Hematopoietic multipotent progenitor cell treated with erythropoietin and hydrocortisone succinate and interleukin-3 and kit ligand, for 15 days (in vitro differentiated cells): ENCODE measurements at regions not wholly inside any gene's neighbourhood (a gene's known extent, or its start where the extent isn't known, plus 50 kb on each side); places are given as distances from the start of the nearest gene placed in this dataset.

Experiments used
- DNase-seq: peaks from one replicate; pipeline ENCODE4 v3.0.0-alpha.2; 2015; ENCODE audit warnings: low spot score

- no peak for DNase-seq
These were observed 206.1 kb upstream of the PHYHIPL start for GRCh38 chr10:58970160-58970915.

- no peak for DNase-seq
These were observed 205.2 kb upstream of the PHYHIPL start for GRCh38 chr10:58971211-58971610.

DNA sequence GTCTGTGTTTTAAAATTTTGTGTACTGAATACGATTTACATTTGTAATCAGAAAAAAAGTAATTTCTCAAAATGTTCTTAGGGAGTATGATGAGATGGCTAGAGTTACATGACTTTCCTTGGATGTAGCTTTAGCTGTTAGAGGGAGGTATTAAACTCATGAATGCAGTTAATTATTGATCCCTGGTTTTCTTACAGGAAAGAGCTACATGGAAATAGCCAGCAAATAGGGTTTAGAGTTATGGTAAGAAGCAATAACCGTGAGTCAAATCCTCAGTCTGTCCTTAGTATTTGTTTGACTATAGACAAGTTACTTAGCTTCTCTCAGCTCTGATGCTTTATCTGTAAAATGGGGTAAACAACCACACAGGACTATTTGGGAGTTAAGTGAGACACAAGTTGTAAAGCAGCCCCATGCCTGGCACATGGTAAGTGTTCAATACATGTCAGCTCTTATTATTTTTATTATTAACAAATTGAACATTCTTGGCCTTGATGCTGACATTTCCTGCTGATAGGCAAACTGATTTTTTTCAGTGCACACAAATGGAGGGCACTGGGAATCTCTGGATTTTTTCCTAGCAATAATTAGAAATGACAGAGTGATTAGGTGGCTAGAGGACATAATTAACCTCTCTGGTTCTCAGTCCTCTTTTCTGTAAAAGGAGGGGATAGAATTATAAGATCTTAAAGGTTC lies 204.5 kb upstream of the PHYHIPL start:
- DNase-seq, result no peak

GRCh38 chr10:58972576-58973234 lies 203.7 kb upstream of the PHYHIPL start:
- DNase-seq, result no peak

- DNase-seq, result no peak
These were observed 203.2 kb upstream of the PHYHIPL start for GRCh38 chr10:58973235-58973595.

DNA sequence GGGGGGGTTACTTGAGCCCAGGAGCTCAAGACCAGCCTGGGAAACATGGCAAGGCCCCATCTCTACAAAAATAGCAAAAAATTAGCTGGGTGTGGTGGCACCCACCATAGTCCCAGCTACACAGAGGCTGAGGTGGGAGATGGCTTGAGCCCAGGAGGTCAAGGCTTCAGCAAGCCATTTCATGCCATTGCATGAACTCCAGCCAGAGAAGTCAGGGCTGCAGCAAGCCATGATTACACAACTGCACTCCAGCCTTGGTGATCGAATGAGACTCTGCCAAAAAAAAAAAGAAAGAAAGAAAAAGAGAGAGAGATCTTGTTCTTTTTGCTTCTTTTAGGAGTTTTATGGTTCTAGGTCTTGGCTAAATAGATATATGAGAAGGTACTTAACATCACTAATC lies 200.2 kb upstream of the PHYHIPL start:
- DNase-seq, result no peak

- no peak for DNase-seq
These were observed 196.7 kb upstream of the PHYHIPL start for GRCh38 chr10:58979711-58980110.

DNA sequence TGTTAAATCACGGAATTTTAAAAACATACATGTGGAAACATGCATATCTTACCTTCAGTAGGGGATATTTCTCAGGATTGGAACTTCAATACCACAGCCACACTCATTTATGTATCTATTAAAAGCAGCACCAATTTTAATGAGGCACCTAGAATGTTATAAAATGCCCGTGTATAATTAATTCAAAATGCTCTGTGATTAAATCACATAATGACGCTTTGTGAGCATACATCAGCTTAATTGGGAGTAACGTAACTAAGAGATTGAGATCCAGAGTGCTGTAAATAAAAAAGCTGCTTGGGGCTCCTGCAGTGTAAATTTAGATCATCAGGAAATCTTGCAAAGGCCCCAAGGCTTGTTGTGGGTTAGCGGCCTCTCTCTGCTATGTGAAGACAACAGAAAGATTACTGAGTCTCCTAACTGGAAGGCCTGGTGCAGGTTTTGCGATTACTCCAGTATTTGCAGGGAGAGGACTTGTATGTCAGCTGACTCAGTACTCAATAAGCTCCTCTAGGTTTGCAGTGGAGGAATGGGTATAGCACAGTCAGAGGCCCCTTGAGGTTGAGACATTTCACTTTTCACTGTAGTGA lies 195.5 kb upstream of the PHYHIPL start:
- DNase-seq, result no peak

GRCh38 chr10:58981846-58982245 lies 194.6 kb upstream of the PHYHIPL start:
- DNase-seq, result no peak

DNA sequence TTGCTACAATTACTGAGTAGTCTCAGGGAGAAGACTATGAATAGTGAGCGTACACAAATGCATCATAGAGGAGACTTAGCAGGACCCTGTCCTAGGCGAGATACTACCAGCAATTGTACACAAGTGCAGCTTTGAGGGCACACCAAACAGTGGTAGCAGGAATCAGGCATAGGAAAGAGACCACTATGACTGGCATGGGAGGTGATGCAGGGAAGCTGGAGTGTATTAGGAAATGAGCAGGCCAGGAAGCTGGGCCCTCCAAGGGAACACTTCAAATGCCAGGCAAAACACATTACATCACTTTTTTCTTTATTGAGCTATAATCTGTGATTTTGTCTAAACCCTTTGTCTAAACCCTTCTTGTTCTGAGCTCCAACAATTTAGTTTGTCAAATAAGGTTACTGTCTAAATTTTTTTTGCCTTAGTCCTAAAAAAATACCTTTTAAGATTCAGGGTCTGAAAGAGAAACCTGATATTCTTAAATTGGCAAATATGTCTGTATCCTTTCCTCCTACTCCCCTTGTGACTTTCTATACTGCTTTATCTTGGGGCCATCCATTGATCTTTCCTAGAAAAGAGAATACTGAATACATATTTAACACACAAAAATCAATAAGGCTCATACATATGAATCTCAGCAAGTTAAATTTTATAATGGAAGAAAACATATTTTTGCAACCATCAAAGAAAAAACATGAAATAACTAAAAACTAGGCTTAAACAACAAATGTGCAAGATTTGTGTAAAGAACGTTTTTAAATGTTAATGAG lies 193.8 kb upstream of the PHYHIPL start:
- DNase-seq, result no peak

GRCh38 chr10:58985216-58985615 lies 191.2 kb upstream of the PHYHIPL start:
- DNase-seq, result no peak

GRCh38 chr10:58989486-58990039 lies 186.9 kb upstream of the PHYHIPL start:
- no peak for DNase-seq

- DNase-seq, result no peak
These were observed 185.8 kb upstream of the PHYHIPL start for GRCh38 chr10:58990693-58991092.

GRCh38 chr10:58991856-58992255 lies 184.6 kb upstream of the PHYHIPL start:
- no peak for DNase-seq

DNA sequence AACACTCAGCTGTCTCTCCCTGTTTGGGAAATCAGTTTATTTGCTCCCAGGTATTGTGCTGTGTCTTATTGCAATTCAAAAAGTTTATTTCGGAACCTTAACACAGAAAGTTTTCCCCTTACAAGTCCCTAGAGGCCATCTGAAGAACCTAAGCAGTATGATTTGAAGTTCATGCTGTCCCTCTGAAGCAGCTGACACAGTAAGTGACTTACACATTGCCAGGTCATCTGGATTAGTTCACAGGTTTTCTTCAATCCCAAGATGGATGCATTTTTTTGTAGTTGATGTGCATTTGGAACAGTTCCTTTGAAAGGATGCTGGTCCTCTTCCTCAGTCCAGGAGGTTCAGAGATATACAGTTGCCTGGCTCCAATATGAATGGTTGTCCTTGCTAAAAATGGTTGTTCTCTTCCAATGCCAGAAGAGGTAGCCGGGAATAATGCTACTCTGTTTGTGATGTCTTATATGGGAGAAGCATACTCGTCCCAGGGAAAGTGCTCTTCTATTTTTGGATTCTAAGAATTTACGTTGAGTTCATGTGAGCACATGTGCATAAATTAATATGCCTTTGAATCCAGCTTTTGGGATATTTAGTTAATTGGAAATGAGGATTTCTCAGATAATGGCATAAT lies 183.5 kb upstream of the PHYHIPL start:
- DNase-seq, result no peak

DNA sequence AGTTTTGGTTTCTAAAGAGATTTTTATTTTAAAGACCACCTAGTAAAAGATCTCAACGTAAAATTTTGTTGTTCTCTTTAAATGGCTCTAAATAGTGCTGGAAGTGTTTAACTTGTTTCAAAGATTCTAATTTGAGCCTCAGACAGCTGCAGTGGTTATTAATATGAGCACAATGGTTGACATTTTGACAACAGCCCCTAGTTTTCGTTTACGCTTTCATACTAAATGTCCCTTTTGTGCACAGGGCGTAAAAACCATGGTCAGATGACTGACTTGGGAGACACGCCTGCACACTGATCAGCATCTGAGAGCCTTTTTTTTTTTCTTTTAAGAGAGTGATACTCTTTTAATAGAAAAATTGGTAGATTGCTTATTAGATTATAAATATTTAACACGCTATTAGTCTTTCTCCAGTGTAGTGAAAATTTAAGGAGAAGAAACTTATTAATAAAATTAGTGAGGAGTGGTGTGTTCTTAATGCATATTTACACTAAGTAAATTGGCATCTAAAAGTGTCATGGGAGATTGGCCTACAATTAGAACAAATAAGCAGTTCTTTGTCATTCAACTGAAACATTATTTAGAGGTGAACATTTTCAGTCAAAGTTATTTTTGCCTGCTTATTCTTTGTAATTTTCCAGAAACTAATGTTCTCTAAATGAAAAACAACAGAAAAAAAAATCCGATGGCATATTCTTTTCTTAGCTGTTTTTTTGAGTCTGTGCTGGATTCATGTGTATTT lies 182.8 kb upstream of the PHYHIPL start:
- no peak for DNase-seq

DNA sequence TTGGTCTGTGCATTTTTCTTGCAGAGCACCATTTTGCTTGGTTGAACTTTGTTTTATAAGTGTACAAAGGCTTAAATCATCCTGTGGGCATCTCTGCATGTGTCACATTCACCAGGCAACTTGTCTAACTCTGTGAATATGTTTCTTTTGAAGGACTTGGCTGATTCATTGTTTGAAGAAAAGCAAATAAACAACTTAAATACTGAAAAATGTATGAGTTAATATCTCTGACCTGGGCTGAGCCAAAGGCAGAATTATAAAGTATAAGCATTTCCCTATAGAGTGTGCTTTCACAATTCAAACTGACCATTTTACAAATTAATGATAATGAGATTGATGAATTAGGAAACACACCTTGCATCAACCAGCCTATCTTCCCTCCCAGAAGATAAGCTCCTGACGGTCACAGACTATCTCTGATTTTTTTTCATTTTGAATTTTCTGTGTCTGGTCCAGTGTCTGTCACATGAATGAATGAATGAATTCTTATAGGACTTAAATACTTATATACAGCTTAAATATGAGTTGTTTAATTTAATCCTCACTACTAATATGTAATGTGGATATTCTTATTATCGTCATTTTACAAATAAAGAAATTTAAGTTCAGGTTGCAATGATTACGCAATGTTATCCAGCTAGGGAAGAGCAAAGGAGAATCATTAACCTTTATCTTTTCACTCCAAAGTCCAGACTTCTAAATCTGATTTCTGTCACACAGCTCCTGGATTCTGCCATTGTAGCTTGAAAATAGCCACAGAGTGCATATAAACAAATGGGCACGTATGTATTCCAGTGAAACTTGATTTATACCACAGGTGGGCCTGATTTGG lies 182.0 kb upstream of the PHYHIPL start:
- DNase-seq, result no peak

DNA sequence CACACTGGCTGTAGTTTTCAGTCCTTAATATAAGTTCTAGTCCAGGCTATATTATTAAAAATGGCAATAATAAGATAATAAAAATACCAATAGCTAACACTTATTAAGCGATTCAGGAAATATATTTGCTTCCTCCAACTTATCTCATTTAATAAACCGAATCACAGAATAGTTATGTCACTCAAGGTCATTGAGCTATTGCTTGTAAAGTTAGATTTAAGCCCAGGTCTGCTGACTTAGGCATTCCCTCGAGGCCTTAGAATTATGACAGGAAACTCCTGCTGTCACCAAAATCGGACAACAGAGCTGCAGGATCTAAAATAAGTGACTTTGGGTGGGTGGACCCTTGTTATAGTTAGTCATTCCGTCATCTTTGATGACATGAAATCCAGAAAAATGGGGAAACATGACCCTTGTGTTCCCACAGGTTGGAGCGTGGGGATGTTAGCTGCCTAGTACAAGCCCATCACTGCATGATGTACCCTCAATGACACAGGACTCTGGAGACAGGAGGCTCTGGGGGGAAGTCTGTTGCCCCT lies 181.3 kb upstream of the PHYHIPL start:
- no peak for DNase-seq

GRCh38 chr10:58996063-58996462 lies 180.4 kb upstream of the PHYHIPL start:
- no peak for DNase-seq
